HL-60 (cell line): ENCODE measurements at regions not wholly inside any gene's neighbourhood (a gene's known extent, or its start where the extent isn't known, plus 50 kb on each side); places are given as distances from the start of the nearest gene placed in this dataset.

ENCODE experiments used
- CTCF ChIP-seq: IDR thresholded peaks from one replicate; pipeline ENCODE4 v1.5.1; 2011; ENCODE audit warnings: low read length, control low read depth, inconsistent platforms; ENCODE audit not compliant: insufficient read depth
- POLR2AphosphoS5 ChIP-seq: IDR thresholded peaks from 2 replicates; pipeline ENCODE4 v1.6.1; 2012; ENCODE audit warnings: low read depth
- SPI1 ChIP-seq: IDR thresholded peaks from 2 replicates; pipeline ENCODE4 v1.6.1; 2012; ENCODE audit warnings: low read depth, mild to moderate bottlenecking, borderline replicate concordance

- TF ChIP-seq CTCF (no peak), POLR2AphosphoS5 (no peak), SPI1 (no peak)
Observed at GRCh38 chr9:30197453-30197852, 2187.0 kb upstream of the ACO1 start.
